T47D (cell line): ENCODE measurements at regions not wholly inside any gene's neighbourhood (a gene's known extent, or its start where the extent isn't known, plus 50 kb on each side); places are given as distances from the start of the nearest gene placed in this dataset.
"Not testable (repeated sequence)": the region's sequence is repeated elsewhere in the genome, so short reads cannot be mapped to it uniquely, and the experiment has no call there.

ENCODE experiments used
- DNase-seq, 2 experiments: peaks; one replicate each; pipeline versions ENCODE4 v3.0.0 to v3.0.0-alpha.2; 2011 to 2012; ENCODE audit warnings: low read depth in 1 of 2, low spot score in 1 of 2
- JUND ChIP-seq: IDR thresholded peaks from 2 replicates; pipeline ENCODE4 v1.6.1; 2012; ENCODE audit warnings: low read depth
- in situ Hi-C: cut with HindIII; loops from 2 replicates; pipeline ENCODE4 v1.10.0; 2016; ENCODE audit warnings: low sequenced_read_pairs, low pct_unique_long_range_greater_than_20kb

DNA sequence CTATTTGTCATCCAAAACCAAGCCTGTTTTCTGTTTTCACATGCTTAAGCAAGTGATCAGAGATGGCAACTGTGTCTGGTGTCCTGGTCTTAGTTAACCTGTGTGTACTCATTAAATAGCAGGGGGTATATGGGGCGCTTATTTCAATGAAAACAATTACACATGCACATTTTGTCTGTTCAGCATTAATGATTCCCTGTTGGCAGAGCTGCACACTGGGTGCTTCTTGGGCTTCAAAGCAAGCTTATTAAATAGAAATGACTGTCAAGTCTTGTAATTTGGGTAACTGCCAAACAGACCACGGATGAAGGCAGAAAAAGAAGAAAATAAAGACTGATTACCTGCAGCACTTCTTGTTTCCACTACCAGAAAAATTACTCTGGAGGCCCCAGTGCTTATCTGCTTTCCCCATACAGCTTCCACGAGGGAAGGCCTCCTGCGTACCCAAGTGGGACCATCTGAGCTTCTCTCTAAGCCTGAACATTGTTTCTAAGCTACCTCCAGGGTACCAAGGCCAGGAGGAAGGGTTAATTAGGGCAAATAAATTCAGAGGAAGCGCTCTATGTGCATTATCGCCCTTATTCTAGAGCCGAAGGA lies 107.2 kb upstream of the TBL1X start:
- DNase-seq, result no peak
- in situ Hi-C loops, result no loop called here
- no peak for TF ChIP-seq JUND

DNA sequence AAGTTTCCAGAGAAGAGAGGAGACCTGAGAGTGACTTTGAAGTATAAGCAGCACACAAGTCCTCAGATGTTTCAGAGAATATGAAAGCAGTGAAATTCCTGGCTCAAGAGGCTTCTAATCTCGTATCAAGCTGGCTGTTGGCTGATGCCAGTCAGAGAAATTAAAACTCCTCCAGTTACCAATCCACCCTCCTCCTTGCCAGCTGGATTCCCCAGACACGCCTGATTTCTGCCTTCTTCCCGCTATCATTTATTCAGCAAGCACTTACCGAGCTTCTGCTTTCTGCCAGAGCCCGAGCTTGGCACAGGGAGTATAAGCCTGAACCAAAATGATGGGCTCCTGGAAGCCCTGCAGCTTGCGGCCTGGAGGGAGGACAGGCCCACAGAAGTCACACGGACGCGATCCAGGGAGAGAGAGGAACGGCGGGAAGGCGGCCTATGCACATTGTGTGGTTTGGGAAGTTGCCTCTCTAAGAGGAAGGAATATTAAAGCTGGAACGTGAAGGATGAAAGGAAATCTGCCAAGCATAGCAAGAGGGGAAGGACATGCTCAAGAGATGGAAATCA lies 102.4 kb upstream of the TBL1X start:
- DNase-seq, result no peak
- no peak for TF ChIP-seq JUND
- in situ Hi-C loops, result no loop called here

DNA sequence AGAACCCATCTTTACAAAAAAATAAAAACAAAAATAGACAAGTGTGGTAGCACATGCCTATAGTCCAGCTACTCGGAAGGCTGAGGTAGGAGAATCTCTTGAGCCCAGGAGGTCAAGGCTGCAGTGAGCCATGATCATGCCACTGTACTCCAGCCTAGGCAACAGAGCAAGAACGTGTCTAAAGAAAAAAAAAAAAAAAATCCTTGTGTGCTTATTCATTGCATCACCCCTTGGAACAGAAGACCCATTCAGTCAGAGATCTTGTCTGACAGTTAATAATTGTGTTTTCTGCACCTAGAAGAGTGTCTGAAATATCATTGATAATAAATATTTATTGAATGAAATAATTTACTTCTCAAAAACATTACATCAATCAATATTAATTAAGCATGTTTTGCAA lies 97.4 kb upstream of the TBL1X start:
- no peak for DNase-seq
- no peak for TF ChIP-seq JUND
- in situ Hi-C loops, result no loop called here

DNA sequence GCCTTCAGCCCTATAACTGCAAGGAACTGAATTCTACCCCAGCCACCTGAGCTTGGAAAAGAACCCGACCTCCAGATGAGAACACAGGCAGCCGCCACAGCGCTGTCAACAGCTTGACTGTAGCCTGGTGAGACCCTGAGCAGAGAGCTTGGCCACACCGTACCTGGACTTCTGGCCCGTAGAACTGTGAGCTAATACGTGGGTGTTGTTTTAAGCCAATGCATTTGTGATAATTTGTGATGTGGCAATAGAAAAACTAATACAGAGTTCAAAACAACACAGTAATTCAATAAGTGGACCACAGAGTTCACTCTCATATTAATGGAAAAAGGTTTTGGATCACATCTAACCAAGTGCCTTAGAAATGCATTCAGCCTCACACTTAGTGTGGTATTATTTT lies 96.6 kb upstream of the TBL1X start:
- TF ChIP-seq JUND, result no peak
- DNase-seq, result no peak
- in situ Hi-C loops, result no loop called here

DNA sequence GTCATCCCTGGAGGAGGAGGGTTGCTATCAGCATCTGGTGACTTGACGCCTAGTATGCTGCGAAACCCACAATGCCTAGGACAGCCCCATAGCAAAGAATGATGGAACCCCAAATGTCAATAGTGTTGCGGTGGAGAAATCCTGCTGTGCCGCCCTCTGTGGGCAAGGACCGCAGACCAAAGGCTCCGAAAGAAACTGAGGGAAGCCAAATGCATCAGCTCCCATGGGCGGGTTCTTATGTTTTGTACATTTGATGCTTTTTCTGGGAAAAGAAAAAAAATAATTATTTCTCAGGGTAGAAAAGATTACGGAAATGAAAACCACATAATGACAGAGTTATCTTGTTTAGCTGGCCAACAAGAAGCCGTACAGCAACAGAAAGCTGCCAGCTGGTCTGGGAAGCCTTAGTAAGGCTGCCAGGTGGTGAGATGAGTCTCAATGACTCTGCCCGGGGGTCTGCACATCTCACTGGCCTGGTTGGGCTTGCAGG lies 95.0 kb upstream of the TBL1X start:
- no peak for TF ChIP-seq JUND
- in situ Hi-C loops, result no loop called here
- no peak for DNase-seq

DNA sequence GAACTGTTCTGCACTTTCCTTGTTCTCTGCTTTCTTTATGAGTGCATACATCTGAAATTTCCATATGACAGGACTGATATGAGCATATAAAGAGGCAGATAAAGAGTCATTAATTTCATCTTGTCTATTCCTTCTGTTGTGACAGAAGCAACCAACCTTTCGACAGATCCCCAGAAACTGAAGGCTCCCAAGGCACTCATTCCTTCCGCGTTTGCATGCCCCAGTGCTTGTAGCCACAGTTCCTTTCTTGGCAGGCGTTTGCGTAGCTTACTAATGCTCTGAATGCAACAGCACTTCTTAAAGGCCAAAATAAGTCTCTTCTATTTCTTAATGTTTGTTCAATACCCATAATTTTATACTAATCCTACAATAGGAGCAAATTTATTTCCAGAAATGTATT lies 94.0 kb upstream of the TBL1X start:
- no peak for TF ChIP-seq JUND
- no peak for DNase-seq
- in situ Hi-C loops, result no loop called here

DNA sequence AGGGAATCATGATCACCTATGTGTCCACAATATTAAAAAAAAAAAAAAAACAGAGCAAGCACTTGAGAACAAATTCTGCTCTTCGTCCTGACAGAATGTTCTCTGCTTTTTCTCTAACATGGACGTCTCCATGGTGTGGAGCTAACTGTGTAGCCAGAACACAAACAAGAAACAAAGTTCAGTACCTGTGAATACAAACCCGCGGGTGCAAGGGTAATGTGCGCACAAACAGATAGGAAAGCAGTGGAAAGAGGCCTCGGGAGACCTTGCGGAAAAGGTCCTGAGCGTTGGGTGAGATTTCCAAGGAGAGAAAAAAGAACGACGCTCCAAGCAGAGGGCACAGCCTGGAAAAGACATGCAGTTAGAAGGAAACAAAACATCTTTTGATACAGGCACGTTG lies 92.0 kb upstream of the TBL1X start:
- in situ Hi-C loops, result no loop called here
- no peak for TF ChIP-seq JUND
- DNase-seq, result no peak

DNA sequence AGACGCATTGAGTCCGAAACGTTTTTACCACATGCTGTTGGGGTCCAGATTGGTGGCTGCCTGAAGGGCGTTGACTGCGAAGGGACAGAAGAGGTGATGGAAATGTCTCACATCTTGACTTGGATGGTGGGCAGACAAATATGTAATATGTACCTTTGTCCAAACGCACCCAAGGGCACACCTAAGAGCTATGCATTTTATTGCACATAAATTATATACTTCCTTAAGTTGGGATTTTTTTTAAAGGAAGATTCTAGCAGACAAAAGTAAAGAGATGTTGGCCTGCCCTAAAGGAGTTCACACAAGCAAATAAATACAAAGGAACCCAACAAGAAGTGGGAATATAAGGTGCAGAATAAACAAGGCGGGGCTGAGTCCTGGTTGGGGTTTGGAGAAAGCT lies 91.1 kb upstream of the TBL1X start:
- no peak for TF ChIP-seq JUND
- DNase-seq, result no peak
- in situ Hi-C loops, result no loop called here

DNA sequence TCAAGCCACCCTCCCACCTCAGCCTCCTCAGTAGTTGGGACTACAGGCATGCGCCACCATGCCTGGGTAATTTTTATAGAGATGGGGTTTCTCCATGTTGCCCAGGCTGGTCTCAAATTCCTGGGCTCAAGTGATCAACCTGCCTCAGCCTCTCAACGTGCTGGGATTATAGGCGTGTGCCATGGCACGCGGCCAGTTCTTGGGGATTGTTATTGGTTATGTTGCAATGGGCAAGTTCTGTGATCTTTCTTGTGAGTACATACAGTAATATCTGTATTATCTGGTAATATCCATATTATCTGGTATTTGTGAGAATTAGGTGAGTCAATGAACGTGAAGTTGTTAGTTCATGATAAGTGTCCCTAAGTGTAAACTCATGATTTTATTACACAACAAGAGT lies 90.3 kb upstream of the TBL1X start:
- in situ Hi-C loops, result no loop called here

DNA sequence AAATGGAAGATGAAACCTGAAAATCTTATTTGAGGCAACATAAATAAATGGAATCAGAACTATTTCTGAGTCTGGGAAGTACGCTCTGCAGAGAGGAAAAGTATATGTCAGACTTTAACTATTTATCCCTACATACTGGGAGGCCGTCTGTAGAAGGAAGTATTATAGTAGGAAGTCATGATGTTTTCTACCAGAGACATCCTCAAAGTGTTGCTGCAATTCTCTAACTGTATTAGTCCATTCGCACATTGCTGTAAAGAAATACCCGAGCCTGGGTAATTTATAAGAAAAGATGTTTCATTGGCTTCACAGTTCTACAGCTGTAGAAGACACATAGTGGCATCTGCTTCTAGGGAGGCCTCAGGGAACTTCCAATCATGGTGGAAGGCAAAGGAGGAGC lies 88.7 kb upstream of the TBL1X start:
- TF ChIP-seq JUND, result no peak
- no peak for DNase-seq
- in situ Hi-C loops, result no loop called here

More for the DNA sequence above, 90.3 kb upstream of the TBL1X start:
- no peak for DNase-seq
- no peak for TF ChIP-seq JUND

DNA sequence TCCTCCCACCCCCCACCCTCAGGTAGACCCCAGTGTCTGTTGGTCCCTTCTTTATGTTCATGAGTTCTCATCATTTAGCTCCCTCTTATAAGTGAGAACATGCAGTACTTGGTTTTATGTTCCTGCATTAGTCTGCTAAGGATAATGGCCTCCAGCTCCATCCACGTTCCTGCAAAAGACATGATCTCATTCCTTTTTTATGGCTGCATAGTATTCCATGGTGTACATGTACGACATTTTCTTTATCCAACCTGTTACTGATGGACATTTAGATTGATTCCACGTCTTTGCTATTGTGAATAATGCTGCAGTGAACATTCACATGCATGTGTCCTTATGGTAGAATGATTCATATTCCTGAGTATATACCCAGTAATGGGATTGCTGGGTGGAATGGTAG lies 87.6 kb upstream of the TBL1X start:
- DNase-seq, in situ Hi-C loops: not testable (repeated sequence)

DNA sequence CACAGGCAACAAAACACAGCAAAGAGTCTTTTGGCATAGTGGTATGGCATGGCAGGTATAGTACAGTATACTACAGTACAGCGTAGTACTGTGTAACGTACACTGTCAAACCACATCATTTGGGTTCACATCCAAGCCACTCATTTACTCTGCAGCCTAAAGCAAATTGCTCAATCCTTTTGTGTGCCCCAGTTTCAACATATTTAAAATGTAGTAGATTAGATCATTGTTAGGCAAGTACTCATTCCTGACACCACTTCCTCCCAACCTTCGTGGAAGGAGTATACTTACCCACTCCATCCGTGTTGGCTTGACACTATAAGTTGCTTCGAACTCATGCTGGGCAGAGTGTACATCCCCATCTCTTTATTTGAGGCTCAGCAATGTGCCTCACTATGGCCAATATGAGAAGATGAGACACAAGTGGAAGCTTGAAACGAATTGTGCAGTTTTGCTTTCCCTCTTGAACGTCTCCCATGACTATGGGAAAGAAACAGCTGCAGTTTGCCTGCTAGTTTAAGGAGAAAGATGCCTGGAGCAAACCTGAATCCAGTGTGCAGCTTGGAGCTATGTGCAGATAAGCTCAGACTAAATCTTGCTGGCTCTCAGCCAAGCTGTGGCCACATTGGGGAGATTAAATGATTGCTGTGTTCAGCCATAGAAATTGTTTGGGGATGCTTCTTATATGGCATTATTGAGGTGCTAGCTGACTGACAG lies 85.7 kb upstream of the TBL1X start:
- no peak for TF ChIP-seq JUND
- DNase-seq, result peak in 1 of 2 experiments; percentile 64
- in situ Hi-C loops, result no loop called here

DNA sequence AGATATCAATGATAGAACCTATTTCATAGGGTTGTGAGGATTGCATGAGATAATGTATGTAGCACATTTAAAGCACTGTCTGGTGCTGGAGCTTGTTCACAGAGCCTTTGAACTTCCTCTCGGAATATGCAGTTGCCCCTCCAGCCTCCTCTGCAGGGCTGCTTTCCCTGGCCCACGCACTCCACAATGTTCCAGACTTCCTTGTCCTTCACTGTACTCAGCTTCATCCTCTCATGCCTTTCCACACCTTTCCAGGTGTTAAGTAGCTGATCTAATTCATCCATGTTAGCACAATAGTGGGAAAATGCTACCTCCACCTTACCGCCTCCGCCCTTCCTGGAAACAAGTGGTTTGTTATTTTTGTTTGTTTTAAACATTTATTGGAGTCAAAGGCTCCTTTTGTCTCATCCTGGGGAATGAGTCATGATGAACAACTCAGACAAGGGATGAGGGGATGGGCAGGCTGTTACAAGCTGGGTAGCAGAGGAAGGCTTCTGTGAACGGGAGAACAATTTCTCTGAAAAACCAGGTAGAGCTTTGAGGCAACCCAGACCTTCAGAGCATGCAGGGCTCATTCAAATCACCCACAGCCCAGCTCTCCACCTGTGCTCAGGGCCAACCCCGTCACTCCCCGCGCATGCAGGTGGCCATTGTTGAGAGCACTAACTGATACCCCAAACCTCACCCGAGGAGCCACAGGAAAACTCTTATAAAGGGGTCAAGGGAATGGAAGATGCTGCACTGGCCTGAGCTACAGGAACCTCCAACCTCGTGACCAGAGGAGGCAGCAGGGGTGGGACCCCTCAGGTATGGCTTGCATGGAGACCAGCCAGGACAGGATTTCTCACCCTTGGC lies 84.9 kb upstream of the TBL1X start:
- no peak for TF ChIP-seq JUND
- in situ Hi-C loops, result no loop called here
- DNase-seq, result peak in 1 of 2 experiments; percentile 18
